ENCODE measurements at regions not wholly inside any gene's neighbourhood (a gene's known extent, or its start where the extent isn't known, plus 50 kb on each side); places are given as distances from the start of the nearest gene placed in this dataset.

DNA sequence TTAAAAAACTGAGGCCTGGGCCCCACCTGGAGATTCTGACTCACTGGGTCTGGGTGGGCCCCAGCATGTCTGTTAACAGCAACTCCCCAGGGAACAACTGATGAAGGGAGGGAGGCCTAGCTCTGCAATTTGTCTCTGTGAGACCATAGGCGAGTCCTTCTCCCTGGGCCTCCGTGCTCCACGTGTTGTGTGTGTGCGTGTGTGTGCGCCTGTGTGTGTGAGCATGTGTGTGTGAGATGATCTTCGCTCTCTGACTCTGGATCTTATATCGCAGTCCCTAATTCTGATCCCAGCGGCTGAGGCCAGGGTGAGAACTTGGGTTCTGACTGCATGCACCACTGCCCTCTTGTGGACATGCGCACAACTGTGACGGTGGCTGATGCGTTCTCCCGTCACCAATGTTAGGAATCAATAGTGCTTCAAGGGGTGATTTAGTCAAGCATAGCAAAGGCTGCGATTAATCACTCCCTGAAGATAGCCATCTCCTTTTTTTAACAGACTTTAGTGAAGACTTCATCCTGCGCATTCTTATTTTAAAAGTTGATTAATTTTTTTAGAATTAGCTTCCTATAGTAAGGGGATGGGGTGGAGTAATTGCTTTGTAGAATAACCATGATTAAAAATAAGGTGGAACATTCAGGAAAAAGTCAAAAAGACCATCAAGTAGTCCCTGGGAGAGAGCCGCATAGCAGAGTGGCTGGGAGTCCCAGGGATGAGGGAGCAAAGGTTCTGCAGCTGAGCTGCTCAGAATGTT is 62.4 kb upstream of the USP24 start:
- H3K36me3 ChIP-seq (ENCODE audit: insufficient read depth, low read length) = no peaks in the 10 kb centered on the region
- TF ChIP-seq, protein P1, sequence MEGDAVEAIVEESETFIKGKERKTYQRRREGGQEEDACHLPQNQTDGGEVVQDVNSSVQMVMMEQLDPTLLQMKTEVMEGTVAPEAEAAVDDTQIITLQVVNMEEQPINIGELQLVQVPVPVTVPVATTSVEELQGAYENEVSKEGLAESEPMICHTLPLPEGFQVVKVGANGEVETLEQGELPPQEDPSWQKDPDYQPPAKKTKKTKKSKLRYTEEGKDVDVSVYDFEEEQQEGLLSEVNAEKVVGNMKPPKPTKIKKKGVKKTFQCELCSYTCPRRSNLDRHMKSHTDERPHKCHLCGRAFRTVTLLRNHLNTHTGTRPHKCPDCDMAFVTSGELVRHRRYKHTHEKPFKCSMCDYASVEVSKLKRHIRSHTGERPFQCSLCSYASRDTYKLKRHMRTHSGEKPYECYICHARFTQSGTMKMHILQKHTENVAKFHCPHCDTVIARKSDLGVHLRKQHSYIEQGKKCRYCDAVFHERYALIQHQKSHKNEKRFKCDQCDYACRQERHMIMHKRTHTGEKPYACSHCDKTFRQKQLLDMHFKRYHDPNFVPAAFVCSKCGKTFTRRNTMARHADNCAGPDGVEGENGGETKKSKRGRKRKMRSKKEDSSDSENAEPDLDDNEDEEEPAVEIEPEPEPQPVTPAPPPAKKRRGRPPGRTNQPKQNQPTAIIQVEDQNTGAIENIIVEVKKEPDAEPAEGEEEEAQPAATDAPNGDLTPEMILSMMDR (conservative IDR thresholded peaks at IDR 0.05; ENCODE audit: low read length) = peak; percentile 91
- no peak for TF ChIP-seq EZH2phosphoT487 (IDR thresholded peaks at IDR 0.05; ENCODE audit: borderline replicate concordance)
- H2AFZ ChIP-seq (ENCODE audit: low read length) = peak overlapping the region; percentile 54
- H3K4me3 ChIP-seq (ENCODE audit: low read length, poor library complexity, severe bottlenecking) = no peak overlapping the region
- H3K27me3 ChIP-seq (ENCODE audit: insufficient read depth, low read length, poor library complexity, severe bottlenecking) = no peaks in the 10 kb centered on the region
- no peaks in the 10 kb centered on the region for H3F3A ChIP-seq (ENCODE audit: low read depth)
- no peak overlapping the region for H3K9ac ChIP-seq (ENCODE audit: low read depth, low read length, poor library complexity, severe bottlenecking)
- no peaks in the 10 kb centered on the region for H3K9me2 ChIP-seq (replicated peaks; ENCODE audit: low read depth, low read length)
- no peaks in the 10 kb centered on the region for H3K79me2 ChIP-seq (ENCODE audit: insufficient read depth, low read length)
- H3K4me1 ChIP-seq (ENCODE audit: insufficient read depth, low read length, poor library complexity, severe bottlenecking) = peaks cover 13% of the 10 kb centered on the region
- no peaks in the 10 kb centered on the region for H3K9me3 ChIP-seq (ENCODE audit: insufficient read depth, low read depth, low read length)
- H4K20me1 ChIP-seq (ENCODE audit: insufficient read depth, low read length, poor library complexity, severe bottlenecking) = no peaks in the 10 kb centered on the region
- H3K4me2 ChIP-seq (ENCODE audit: low read depth, low read length, poor library complexity, severe bottlenecking) = peak overlapping the region; percentile 22

DNA sequence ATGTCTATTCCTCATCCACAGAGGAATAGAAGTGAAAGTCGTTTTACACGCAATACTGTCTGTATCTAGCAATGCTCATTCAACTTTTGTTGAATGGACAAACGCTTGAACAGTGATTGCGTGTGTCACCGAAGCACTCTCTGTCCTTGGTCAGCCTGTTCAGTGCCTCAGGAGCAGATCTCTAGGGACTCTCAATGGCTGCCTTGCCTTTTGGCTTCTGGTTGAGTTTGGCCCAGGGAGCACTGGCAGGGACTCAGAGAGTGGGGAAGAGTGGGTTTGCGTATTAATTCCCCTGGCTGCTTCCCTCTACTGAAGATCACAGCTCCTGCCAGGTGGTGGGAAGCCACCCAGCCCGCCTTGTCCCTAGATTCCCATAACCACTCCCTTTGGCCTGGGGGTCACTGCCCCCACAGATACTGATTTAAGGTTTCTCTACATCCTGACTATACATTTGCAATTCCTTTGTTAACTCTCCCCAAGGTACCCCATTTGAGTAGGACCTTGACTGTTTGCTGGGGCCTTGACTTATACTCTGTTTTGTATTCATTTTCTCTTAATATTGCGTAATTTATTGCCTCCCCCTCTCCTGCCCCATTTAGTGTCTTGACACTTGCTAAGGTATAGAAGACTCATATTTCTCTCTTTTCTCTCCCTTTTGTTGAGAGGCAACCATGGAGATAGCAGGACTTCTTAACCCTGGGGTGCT is 61.7 kb upstream of the USP24 start:
- Histone ChIP-seq H3K4me3 (ENCODE audit: low read length, poor library complexity, severe bottlenecking) (no peak overlapping the region), H3K9me2 (replicated peaks; ENCODE audit: low read depth, low read length) (no peaks in the 10 kb centered on the region), H3K79me2 (ENCODE audit: insufficient read depth, low read length) (no peaks in the 10 kb centered on the region), H2AFZ (ENCODE audit: low read length) (peak overlapping the region; percentile 34), H3K36me3 (ENCODE audit: insufficient read depth, low read length) (no peaks in the 10 kb centered on the region), H3K9ac (ENCODE audit: low read depth, low read length, poor library complexity, severe bottlenecking) (no peak overlapping the region), H3F3A (ENCODE audit: low read depth) (no peaks in the 10 kb centered on the region), H4K20me1 (ENCODE audit: insufficient read depth, low read length, poor library complexity, severe bottlenecking) (no peaks in the 10 kb centered on the region), H3K27me3 (ENCODE audit: insufficient read depth, low read length, poor library complexity, severe bottlenecking) (no peaks in the 10 kb centered on the region), H3K4me2 (ENCODE audit: low read depth, low read length, poor library complexity, severe bottlenecking) (peak overlapping the region; percentile 22), H3K4me1 (ENCODE audit: insufficient read depth, low read length, poor library complexity, severe bottlenecking) (peaks cover 13% of the 10 kb centered on the region), H3K9me3 (ENCODE audit: insufficient read depth, low read depth, low read length) (no peaks in the 10 kb centered on the region)
- TF ChIP-seq EZH2phosphoT487 (IDR thresholded peaks at IDR 0.05; ENCODE audit: borderline replicate concordance) = no peak
- TF ChIP-seq, protein P1 (conservative IDR thresholded peaks at IDR 0.05; ENCODE audit: low read length) = no peak

DNA sequence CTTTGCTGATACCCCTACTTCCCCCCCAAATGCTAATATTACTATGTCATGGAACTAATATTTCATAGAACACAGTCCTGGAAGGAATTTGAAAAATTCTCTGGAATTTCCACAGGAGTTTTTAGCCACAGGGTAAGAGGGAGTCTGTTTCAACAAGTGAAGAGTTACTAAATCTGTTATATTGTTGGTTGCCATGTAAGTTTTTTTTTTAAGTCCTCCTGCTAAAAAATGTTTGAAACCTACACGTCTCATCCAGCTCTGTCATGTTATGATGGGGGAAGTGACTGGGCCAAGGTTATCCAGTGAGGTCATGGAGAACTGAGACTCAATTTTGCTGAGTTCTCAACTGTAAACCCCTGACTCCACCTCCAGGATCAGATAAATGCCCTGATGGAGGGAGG is 60.8 kb upstream of the USP24 start:
- no peak overlapping the region for H3K4me2 ChIP-seq (ENCODE audit: low read depth, low read length, poor library complexity, severe bottlenecking)
- no peak overlapping the region for H3K4me3 ChIP-seq (ENCODE audit: low read length, poor library complexity, severe bottlenecking)
- no peaks in the 10 kb centered on the region for H3K79me2 ChIP-seq (ENCODE audit: insufficient read depth, low read length)
- no peaks in the 10 kb centered on the region for H3K9me3 ChIP-seq (ENCODE audit: insufficient read depth, low read depth, low read length)
- no peak overlapping the region for H2AFZ ChIP-seq (ENCODE audit: low read length)
- peaks cover 13% of the 10 kb centered on the region for H3K4me1 ChIP-seq (ENCODE audit: insufficient read depth, low read length, poor library complexity, severe bottlenecking)
- TF ChIP-seq, protein P1 (conservative IDR thresholded peaks at IDR 0.05; ENCODE audit: low read length) = no peak
- no peak for TF ChIP-seq EZH2phosphoT487 (IDR thresholded peaks at IDR 0.05; ENCODE audit: borderline replicate concordance)
- no peaks in the 10 kb centered on the region for H3K36me3 ChIP-seq (ENCODE audit: insufficient read depth, low read length)
- no peaks in the 10 kb centered on the region for H3K9me2 ChIP-seq (replicated peaks; ENCODE audit: low read depth, low read length)
- no peaks in the 10 kb centered on the region for H3F3A ChIP-seq (ENCODE audit: low read depth)
- no peaks in the 10 kb centered on the region for H4K20me1 ChIP-seq (ENCODE audit: insufficient read depth, low read length, poor library complexity, severe bottlenecking)
- no peaks in the 10 kb centered on the region for H3K27me3 ChIP-seq (ENCODE audit: insufficient read depth, low read length, poor library complexity, severe bottlenecking)
- H3K9ac ChIP-seq (ENCODE audit: low read depth, low read length, poor library complexity, severe bottlenecking) = no peak overlapping the region

Measured in Loucy (cell line).